Lower lobe of right lung (tissue), 2 donors: ENCODE measurements at regions not wholly inside any gene's neighbourhood (a gene's known extent, or its start where the extent isn't known, plus 50 kb on each side); places are given as distances from the start of the nearest gene placed in this dataset.

Experiments used
- ATAC-seq, 2 donors: fragments of 200-7000 bp; cut with Tn5 transposase; one replicate each; pipeline ENCODE4 v1.9.1; 2020 to 2022; ENCODE audit warnings: mild to moderate bottlenecking in 2 of 2, moderate library complexity in 2 of 2
- DNase-seq: peaks from one replicate; pipeline ENCODE4 v3.0.0-alpha.2; 2020
- H3K27ac ChIP-seq: fragments of 200-600 bp; one replicate; pipeline ENCODE4 v1.8.0; 2022
- H3K27me3 ChIP-seq: fragments of 200-600 bp; one replicate; pipeline ENCODE4 v1.8.0; 2022; ENCODE audit warnings: low read depth
- H3K36me3 ChIP-seq: fragments of 200-600 bp; one replicate; pipeline ENCODE4 v1.8.0; 2022; ENCODE audit warnings: mild to moderate bottlenecking
- H3K4me1 ChIP-seq: fragments of 200-600 bp; one replicate; pipeline ENCODE4 v1.8.0; 2022
- H3K4me3 ChIP-seq: fragments of 200-600 bp; one replicate; pipeline ENCODE4 v1.8.0; 2022; ENCODE audit warnings: mild to moderate bottlenecking
- H3K9me3 ChIP-seq: fragments of 200-600 bp; one replicate; pipeline ENCODE4 v1.8.0; 2022
- CTCF ChIP-seq: fragments of 200-600 bp; IDR thresholded peaks from one replicate; pipeline ENCODE4 v1.8.0; 2022; ENCODE audit warnings: antibody characterized with exemption, mild to moderate bottlenecking
- intact Hi-C: fragments of 100-400 bp; cut with DNase I; formaldehyde crosslinking; loops from one replicate; pipeline ENCODE4 v1.11.0; 2022
- donor health status: DM: no; HTN: yes; CAD: no; lungs with severe emphysema.

GRCh38 chr11:12623869-12624268 is 50.4 kb upstream of the TEAD1 start:
- Histone ChIP-seq H3K27me3 (no peaks in the 10 kb centered on the region), H3K27ac (no peak overlapping the region), H3K4me3 (no peak overlapping the region), H3K9me3 (peaks cover 12% of the 10 kb centered on the region), H3K4me1 (no peaks in the 10 kb centered on the region), H3K36me3 (no peaks in the 10 kb centered on the region)
- no peak for TF ChIP-seq CTCF
- intact Hi-C loops, result no loop called here
- no peak for ATAC-seq
- DNase-seq, result no peak
